ENCODE measurements at regions not wholly inside any gene's neighbourhood (a gene's known extent, or its start where the extent isn't known, plus 50 kb on each side); places are given as distances from the start of the nearest gene placed in this dataset.

DNA sequence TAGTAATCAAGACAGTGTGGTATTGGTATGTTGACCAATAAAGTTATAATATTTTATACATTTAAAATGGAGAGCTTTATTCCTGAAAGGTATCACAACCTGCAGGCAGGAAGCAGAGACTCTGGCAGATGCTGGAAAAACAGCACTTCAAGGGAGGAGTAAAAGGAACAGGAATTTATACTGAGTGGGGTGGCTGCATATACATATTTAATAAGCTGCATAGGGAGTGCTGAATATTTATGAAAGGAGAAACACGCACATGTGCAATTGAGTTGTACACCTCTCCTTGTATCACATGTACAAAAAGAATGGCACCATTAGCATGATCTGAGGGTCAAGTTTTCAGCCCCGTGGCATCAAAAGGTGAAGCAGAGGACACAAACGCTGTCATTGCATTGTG, 104.9 kb upstream of the PAXBP1 start:
- TF ChIP-seq, protein P1, sequence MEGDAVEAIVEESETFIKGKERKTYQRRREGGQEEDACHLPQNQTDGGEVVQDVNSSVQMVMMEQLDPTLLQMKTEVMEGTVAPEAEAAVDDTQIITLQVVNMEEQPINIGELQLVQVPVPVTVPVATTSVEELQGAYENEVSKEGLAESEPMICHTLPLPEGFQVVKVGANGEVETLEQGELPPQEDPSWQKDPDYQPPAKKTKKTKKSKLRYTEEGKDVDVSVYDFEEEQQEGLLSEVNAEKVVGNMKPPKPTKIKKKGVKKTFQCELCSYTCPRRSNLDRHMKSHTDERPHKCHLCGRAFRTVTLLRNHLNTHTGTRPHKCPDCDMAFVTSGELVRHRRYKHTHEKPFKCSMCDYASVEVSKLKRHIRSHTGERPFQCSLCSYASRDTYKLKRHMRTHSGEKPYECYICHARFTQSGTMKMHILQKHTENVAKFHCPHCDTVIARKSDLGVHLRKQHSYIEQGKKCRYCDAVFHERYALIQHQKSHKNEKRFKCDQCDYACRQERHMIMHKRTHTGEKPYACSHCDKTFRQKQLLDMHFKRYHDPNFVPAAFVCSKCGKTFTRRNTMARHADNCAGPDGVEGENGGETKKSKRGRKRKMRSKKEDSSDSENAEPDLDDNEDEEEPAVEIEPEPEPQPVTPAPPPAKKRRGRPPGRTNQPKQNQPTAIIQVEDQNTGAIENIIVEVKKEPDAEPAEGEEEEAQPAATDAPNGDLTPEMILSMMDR (conservative IDR thresholded peaks at IDR 0.05; ENCODE audit: low read depth, low read length), result no peak
- TF ChIP-seq POLR2A (IDR thresholded peaks at IDR 0.05; ENCODE audit: low read depth, low read length) (no peak), CHD1 (IDR thresholded peaks at IDR 0.05; ENCODE audit: low read depth, low read length) (no peak), FOS (IDR thresholded peaks at IDR 0.05; ENCODE audit: low read depth, low read length) (no peak), MXI1 (IDR thresholded peaks at IDR 0.05; ENCODE audit: borderline replicate concordance, low read depth, low read length) (no peak), RCOR1 (IDR thresholded peaks at IDR 0.05; ENCODE audit: insufficient replicate concordance, low read length) (no peak), RFX5 (IDR thresholded peaks at IDR 0.05; ENCODE audit: low read depth, low read length) (no peak), SMC3 (IDR thresholded peaks at IDR 0.05; ENCODE audit: low read depth, low read length) (no peak), MAZ (IDR thresholded peaks at IDR 0.05; ENCODE audit: borderline replicate concordance, low read depth, low read length) (no peak), NFE2L2 (IDR thresholded peaks at IDR 0.05; ENCODE audit: low read depth, low read length) (no peak), RAD21 (IDR thresholded peaks at IDR 0.05; ENCODE audit: low read length) (no peak), CEBPB (IDR thresholded peaks at IDR 0.05; ENCODE audit: low read depth, low read length) (no peak)
- TF ChIP-seq, protein P2, sequence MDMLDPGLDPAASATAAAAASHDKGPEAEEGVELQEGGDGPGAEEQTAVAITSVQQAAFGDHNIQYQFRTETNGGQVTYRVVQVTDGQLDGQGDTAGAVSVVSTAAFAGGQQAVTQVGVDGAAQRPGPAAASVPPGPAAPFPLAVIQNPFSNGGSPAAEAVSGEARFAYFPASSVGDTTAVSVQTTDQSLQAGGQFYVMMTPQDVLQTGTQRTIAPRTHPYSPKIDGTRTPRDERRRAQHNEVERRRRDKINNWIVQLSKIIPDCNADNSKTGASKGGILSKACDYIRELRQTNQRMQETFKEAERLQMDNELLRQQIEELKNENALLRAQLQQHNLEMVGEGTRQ (IDR thresholded peaks at IDR 0.05; ENCODE audit: low read depth, low read length), result no peak
- TF ChIP-seq, protein P3, sequence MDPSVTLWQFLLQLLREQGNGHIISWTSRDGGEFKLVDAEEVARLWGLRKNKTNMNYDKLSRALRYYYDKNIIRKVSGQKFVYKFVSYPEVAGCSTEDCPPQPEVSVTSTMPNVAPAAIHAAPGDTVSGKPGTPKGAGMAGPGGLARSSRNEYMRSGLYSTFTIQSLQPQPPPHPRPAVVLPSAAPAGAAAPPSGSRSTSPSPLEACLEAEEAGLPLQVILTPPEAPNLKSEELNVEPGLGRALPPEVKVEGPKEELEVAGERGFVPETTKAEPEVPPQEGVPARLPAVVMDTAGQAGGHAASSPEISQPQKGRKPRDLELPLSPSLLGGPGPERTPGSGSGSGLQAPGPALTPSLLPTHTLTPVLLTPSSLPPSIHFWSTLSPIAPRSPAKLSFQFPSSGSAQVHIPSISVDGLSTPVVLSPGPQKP (IDR thresholded peaks at IDR 0.05; ENCODE audit: borderline replicate concordance, low read depth, low read length), result no peak

All from IMR-90 (cell line).